ENCODE measurements at regions not wholly inside any gene's neighbourhood (a gene's known extent, or its start where the extent isn't known, plus 50 kb on each side); places are given as distances from the start of the nearest gene placed in this dataset.

- TF ChIP-seq, protein P1, sequence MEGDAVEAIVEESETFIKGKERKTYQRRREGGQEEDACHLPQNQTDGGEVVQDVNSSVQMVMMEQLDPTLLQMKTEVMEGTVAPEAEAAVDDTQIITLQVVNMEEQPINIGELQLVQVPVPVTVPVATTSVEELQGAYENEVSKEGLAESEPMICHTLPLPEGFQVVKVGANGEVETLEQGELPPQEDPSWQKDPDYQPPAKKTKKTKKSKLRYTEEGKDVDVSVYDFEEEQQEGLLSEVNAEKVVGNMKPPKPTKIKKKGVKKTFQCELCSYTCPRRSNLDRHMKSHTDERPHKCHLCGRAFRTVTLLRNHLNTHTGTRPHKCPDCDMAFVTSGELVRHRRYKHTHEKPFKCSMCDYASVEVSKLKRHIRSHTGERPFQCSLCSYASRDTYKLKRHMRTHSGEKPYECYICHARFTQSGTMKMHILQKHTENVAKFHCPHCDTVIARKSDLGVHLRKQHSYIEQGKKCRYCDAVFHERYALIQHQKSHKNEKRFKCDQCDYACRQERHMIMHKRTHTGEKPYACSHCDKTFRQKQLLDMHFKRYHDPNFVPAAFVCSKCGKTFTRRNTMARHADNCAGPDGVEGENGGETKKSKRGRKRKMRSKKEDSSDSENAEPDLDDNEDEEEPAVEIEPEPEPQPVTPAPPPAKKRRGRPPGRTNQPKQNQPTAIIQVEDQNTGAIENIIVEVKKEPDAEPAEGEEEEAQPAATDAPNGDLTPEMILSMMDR (IDR thresholded peaks at IDR 0.05), result no peak
- no peak for TF ChIP-seq POLR2A (IDR thresholded peaks at IDR 0.05)
These were observed 1154.9 kb upstream of the PCDH7 start for GRCh38 chr4:29565256-29565655.
